Smooth muscle cell (in vitro differentiated cells): ENCODE measurements at regions not wholly inside any gene's neighbourhood (a gene's known extent, or its start where the extent isn't known, plus 50 kb on each side); places are given as distances from the start of the nearest gene placed in this dataset.

ENCODE experiments used
- DNase-seq: peaks from one replicate; lab custom pipeline; 2025; ENCODE audit not compliant: unreplicated experiment; lab: John Stamatoyannopoulos, UW
- H2AFZ ChIP-seq: fragments of 200-600 bp; sonication (generic); 2 replicates; pipeline ENCODE4 v1.6.0; 2016; ENCODE audit warnings: antibody characterized with exemption, low read depth, mild to moderate bottlenecking
- H3F3A ChIP-seq: fragments of 200-600 bp; sonication (generic); 2 replicates; pipeline ENCODE4 v1.6.0; 2017; ENCODE audit warnings: antibody characterized with exemption, low read depth
- H3K27ac ChIP-seq: fragments of 200-600 bp; sonication (generic); 2 replicates; pipeline ENCODE4 v1.5.1; 2016; ENCODE audit warnings: low read depth, mild to moderate bottlenecking
- H3K27me3 ChIP-seq: fragments of 200-600 bp; sonication (generic); 2 replicates; pipeline ENCODE4 v1.6.1; 2016; ENCODE audit warnings: low read depth, mild to moderate bottlenecking
- H3K36me3 ChIP-seq: fragments of 200-600 bp; sonication (generic); 2 replicates; pipeline ENCODE4 v1.5.1; 2016; ENCODE audit warnings: low read depth
- H3K4me1 ChIP-seq: fragments of 200-600 bp; sonication (generic); 2 replicates; pipeline ENCODE4 v1.5.1; 2016; ENCODE audit warnings: low read depth
- H3K4me2 ChIP-seq: fragments of 200-600 bp; sonication (generic); 2 replicates; pipeline ENCODE4 v1.6.0; 2016; ENCODE audit warnings: mild to moderate bottlenecking
- H3K4me3 ChIP-seq: fragments of 200-600 bp; sonication (generic); 2 replicates; pipeline ENCODE4 v1.5.1; 2016; ENCODE audit warnings: mild to moderate bottlenecking
- H3K79me2 ChIP-seq: fragments of 200-600 bp; sonication (generic); 2 replicates; pipeline ENCODE4 v1.6.0; 2016; ENCODE audit warnings: low read depth, mild to moderate bottlenecking
- H3K9ac ChIP-seq: fragments of 200-600 bp; sonication (generic); 2 replicates; pipeline ENCODE4 v1.6.0; 2016; ENCODE audit warnings: low read depth
- H3K9me3 ChIP-seq: fragments of 200-600 bp; sonication (generic); replicated peaks from 2 replicates; pipeline ENCODE4 v1.5.1; 2016; ENCODE audit warnings: low read depth
- H4K20me1 ChIP-seq: fragments of 200-600 bp; sonication (generic); 2 replicates; pipeline ENCODE4 v1.6.0; 2016; ENCODE audit warnings: low read depth
- WGBS: methylation state at CpG from one replicate; pipeline ENCODE4 v1.1.7; 2016; ENCODE audit warnings: low lambda C conversion rate; 5-methylcytosine and 5-hydroxymethylcytosine counted together
- TF ChIP-seq, protein P1 (sequence below): fragments of 200-600 bp; sonication (generic); IDR thresholded peaks from 2 replicates; pipeline ENCODE4 v1.5.1; 2017; ENCODE audit warnings: borderline replicate concordance, mild to moderate bottlenecking, antibody characterized with exemption; ENCODE audit not compliant: insufficient read depth, poor library complexity, severe bottlenecking

DNA sequence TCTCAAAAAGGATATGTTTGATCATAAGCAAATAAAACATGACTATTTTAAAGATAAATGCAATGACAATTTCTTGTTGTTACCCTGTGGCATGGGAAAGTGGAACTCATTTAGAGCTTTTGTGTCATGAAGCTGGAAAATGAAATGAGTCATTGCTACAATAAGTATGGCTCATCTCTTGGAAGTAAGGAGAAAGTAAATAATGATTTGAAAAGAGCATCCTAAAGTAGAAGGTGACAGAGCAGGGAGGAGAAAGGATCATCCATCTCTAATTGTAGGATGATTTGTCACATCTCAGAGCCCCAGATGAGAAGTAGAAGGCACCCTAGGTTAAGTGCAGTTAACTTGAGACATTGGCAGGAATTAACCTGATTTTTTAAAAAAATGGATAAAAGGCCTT, 200.5 kb downstream of the CPS1 start:
- Histone ChIP-seq H3K79me2 (no peaks in the 10 kb centered on the region), H3K36me3 (no peaks in the 10 kb centered on the region), H3K9ac (no peak overlapping the region), H3K9me3 (no peaks in the 10 kb centered on the region), H3K4me1 (no peaks in the 10 kb centered on the region), H3K4me3 (no peak overlapping the region), H3K27me3 (no peaks in the 10 kb centered on the region), H3K27ac (no peak overlapping the region), H3K4me2 (no peak overlapping the region), H4K20me1 (no peaks in the 10 kb centered on the region), H3F3A (no peaks in the 10 kb centered on the region), H2AFZ (no peak overlapping the region)
- no peak for DNase-seq
- TF ChIP-seq, protein P1, sequence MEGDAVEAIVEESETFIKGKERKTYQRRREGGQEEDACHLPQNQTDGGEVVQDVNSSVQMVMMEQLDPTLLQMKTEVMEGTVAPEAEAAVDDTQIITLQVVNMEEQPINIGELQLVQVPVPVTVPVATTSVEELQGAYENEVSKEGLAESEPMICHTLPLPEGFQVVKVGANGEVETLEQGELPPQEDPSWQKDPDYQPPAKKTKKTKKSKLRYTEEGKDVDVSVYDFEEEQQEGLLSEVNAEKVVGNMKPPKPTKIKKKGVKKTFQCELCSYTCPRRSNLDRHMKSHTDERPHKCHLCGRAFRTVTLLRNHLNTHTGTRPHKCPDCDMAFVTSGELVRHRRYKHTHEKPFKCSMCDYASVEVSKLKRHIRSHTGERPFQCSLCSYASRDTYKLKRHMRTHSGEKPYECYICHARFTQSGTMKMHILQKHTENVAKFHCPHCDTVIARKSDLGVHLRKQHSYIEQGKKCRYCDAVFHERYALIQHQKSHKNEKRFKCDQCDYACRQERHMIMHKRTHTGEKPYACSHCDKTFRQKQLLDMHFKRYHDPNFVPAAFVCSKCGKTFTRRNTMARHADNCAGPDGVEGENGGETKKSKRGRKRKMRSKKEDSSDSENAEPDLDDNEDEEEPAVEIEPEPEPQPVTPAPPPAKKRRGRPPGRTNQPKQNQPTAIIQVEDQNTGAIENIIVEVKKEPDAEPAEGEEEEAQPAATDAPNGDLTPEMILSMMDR = no peak

DNA sequence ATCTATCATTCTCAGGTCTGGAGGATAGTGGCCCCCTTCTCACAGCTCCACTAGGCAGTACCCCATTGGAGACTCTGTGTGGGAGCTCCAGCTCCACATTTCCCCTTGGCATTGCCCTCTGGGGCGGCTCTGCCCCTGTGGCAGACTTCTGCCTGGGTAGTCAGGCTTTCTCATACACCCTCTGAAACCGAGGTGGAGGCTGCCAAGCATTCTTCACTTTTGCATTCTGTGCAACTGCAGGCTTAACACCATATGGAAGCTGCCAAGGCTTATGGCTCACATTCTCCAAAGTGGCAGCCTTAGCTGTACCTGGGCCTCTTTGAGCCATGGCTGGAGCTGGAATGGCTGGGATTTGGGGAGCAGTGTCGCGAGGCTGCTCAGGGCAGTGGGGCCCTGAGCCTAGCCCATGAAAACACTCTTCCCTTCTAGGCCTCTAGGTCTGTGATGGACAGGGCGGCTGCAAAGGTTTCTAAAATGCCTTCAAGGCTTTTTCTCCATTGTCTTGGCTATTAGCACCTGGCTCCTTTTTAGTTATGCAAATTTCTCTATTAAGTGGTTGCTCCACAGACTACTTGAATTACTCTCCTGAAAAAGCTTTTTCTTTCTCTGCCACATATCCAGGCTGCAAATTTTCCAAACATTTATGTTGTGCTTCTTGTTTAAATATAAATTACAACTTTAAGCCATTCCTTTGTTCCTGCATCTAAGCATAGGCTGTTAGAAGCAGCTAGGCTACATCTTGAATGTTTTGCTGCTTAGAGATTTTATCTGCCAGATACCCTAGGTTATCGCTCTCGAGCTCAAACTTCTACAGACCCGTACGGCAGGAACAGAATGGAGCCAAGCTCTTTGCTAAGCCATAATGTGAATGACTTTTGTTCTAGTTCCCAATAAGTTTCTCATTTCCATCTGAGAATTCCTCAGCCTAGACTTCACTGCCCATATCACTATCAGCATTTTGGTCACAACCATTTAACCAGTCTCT, 206.5 kb downstream of the CPS1 start:
- no peaks in the 10 kb centered on the region for H3K36me3 ChIP-seq
- no peaks in the 10 kb centered on the region for H3K79me2 ChIP-seq
- no peak overlapping the region for H3K4me3 ChIP-seq
- no peak overlapping the region for H3K4me2 ChIP-seq
- no peak overlapping the region for H3K27ac ChIP-seq
- H3K9me3 ChIP-seq = no peaks in the 10 kb centered on the region
- no peak overlapping the region for H2AFZ ChIP-seq
- no peak overlapping the region for H3K9ac ChIP-seq
- DNase-seq = no peak
- no peaks in the 10 kb centered on the region for H4K20me1 ChIP-seq
- WGBS = 54% methylated on average over 9 of the region's 9 CpGs
- no peaks in the 10 kb centered on the region for H3F3A ChIP-seq
- H3K27me3 ChIP-seq = no peaks in the 10 kb centered on the region
- no peaks in the 10 kb centered on the region for H3K4me1 ChIP-seq
- TF ChIP-seq, protein P1 = no peak

DNA sequence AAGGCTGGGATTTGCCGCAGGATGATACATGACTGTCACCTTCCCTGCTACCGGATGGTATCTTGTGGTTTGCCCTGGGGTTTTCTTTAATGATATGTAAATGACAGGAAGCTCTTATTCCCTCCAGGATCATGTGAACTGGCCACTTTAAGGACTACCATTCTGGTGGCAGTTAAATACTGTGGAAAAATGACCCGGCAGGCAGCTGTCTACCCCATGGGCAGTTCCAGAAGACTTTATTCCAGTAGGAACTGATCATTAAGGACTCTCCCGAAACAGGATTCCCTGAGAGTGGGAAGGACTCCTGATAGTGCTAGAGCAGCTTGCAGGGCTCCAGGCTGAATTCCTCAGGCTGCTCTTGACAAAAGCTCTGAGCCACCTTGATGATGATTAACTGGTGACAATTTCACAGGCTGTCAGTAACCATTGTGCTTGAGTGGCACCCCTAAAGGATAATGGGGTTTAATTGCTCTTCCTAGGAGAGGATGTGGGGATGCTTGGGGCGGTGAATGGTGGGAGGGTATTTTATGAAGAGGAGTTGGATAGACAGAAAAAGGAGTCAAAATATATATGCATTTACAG, 212.0 kb downstream of the CPS1 start:
- no peaks in the 10 kb centered on the region for H3K4me1 ChIP-seq
- no peak overlapping the region for H3K9ac ChIP-seq
- 43% methylated on average over 5 of the region's 5 CpGs for WGBS
- H3K79me2 ChIP-seq = no peaks in the 10 kb centered on the region
- H4K20me1 ChIP-seq = no peaks in the 10 kb centered on the region
- no peak for DNase-seq
- no peaks in the 10 kb centered on the region for H3K36me3 ChIP-seq
- TF ChIP-seq, protein P1 = no peak
- no peak overlapping the region for H3K27ac ChIP-seq
- no peak overlapping the region for H2AFZ ChIP-seq
- no peak overlapping the region for H3K4me3 ChIP-seq
- H3K9me3 ChIP-seq = no peaks in the 10 kb centered on the region
- no peak overlapping the region for H3K4me2 ChIP-seq
- no peaks in the 10 kb centered on the region for H3K27me3 ChIP-seq
- no peaks in the 10 kb centered on the region for H3F3A ChIP-seq

DNA sequence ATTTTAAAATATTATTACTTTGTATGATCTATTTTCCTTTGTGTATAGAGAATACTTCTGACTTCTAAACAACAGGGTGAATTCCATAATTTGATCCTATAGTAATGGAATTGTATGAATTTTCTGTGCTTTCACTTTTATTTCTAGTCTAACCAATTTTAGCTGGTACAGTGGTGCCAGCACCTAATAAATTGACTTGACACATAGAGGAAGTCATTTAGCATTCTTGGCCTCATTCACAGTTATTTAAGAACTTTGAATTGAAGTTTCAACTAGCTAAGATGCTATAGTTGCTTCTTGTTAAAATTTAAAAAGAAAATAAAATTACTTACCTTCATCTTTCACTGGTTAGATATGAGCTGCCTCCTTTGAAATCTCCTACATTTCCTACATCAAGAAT, 220.4 kb downstream of the CPS1 start:
- no peak overlapping the region for H3K4me2 ChIP-seq
- no peaks in the 10 kb centered on the region for H4K20me1 ChIP-seq
- DNase-seq = no peak
- H3K4me1 ChIP-seq = no peaks in the 10 kb centered on the region
- no peak overlapping the region for H2AFZ ChIP-seq
- H3K36me3 ChIP-seq = no peaks in the 10 kb centered on the region
- H3K9ac ChIP-seq = no peak overlapping the region
- TF ChIP-seq, protein P1 = no peak
- no peaks in the 10 kb centered on the region for H3K79me2 ChIP-seq
- H3K27me3 ChIP-seq = no peaks in the 10 kb centered on the region
- H3K27ac ChIP-seq = no peak overlapping the region
- no peak overlapping the region for H3K4me3 ChIP-seq
- H3K9me3 ChIP-seq = no peaks in the 10 kb centered on the region
- no peaks in the 10 kb centered on the region for H3F3A ChIP-seq
